OCI-LY7 (cell line): ENCODE measurements at regions not wholly inside any gene's neighbourhood (a gene's known extent, or its start where the extent isn't known, plus 50 kb on each side); places are given as distances from the start of the nearest gene placed in this dataset.

Source experiments
- BruUV-seq: library from RNA; stranded (reverse); fragments of 400-500 nt; replicated peaks from 2 replicates; lab custom pipeline; 2021; lab: Mats Ljungman, UMichigan
- CTCF ChIA-PET: fragments of 300-600 bp; sonication (Branson Sonifier 250); formaldehyde crosslinking; loops from one replicate; lab custom pipeline; 2022; ENCODE audit warnings: antibody characterized with exemption; ENCODE audit not compliant: unreplicated experiment; lab: Charles Lee
- POLR2A ChIA-PET: fragments of 300-600 bp; sonication (Branson Sonifier 250); formaldehyde crosslinking; loops from one replicate; lab custom pipeline; 2022; ENCODE audit warnings: antibody characterized with exemption; lab: Charles Lee
- DNase-seq: peaks from one replicate; pipeline ENCODE4 v3.0.0-alpha.2; 2015; ENCODE audit warnings: low spot score
- H2AFZ ChIP-seq: fragments of 200-600 bp; sonication (generic), shearing (Covaris generic); 2 replicates; pipeline ENCODE4 v1.6.1; 2014; ENCODE audit warnings: mild to moderate bottlenecking, antibody characterized with exemption, low read length, moderate library complexity
- H3K27ac ChIP-seq: fragments of 200-600 bp; sonication (generic); 2 replicates; pipeline ENCODE4 v1.5.1; 2014; ENCODE audit warnings: mixed run types, low read depth, mild to moderate bottlenecking, moderate library complexity, low read length, inconsistent platforms; ENCODE audit not compliant: poor library complexity, severe bottlenecking
- H3K36me3 ChIP-seq: fragments of 200-600 bp; sonication (generic); 2 replicates; pipeline ENCODE4 v1.6.1; 2014; ENCODE audit warnings: mild to moderate bottlenecking, antibody characterized with exemption, low read length, moderate library complexity, mixed read lengths; ENCODE audit not compliant: insufficient read depth
- H3K4me1 ChIP-seq: fragments of 200-600 bp; sonication (generic); 2 replicates; pipeline ENCODE4 v1.5.1; 2014; ENCODE audit warnings: mild to moderate bottlenecking, low read length; ENCODE audit not compliant: insufficient read depth, poor library complexity, severe bottlenecking
- H3K4me2 ChIP-seq: fragments of 200-600 bp; sonication (generic); 2 replicates; pipeline ENCODE4 v1.6.1; 2014; ENCODE audit warnings: mild to moderate bottlenecking, low read length
- H3K4me3 ChIP-seq: fragments of 200-600 bp; sonication (generic); 2 replicates; pipeline ENCODE4 v1.5.1; 2014; ENCODE audit warnings: mild to moderate bottlenecking, low read depth, low read length; ENCODE audit not compliant: poor library complexity, severe bottlenecking
- H3K79me2 ChIP-seq: fragments of 200-600 bp; sonication (generic); 2 replicates; pipeline ENCODE4 v1.6.1; 2016; ENCODE audit warnings: low read depth, mild to moderate bottlenecking, low read length, moderate library complexity, mixed read lengths; ENCODE audit not compliant: insufficient read depth
- H3K9me2 ChIP-seq: fragments of 200-600 bp; sonication (generic); 2 replicates; pipeline ENCODE4 v1.6.1; 2016; ENCODE audit warnings: mild to moderate bottlenecking, low read length, mixed read lengths; ENCODE audit not compliant: insufficient read depth
- H3K9me3 ChIP-seq: fragments of 200-600 bp; sonication (generic); 2 replicates; pipeline ENCODE4 v1.6.1; 2014; ENCODE audit warnings: mild to moderate bottlenecking, mixed run types, low read length, mixed read lengths
- H4K20me1 ChIP-seq: fragments of 200-600 bp; sonication (generic); 2 replicates; pipeline ENCODE4 v1.6.1; 2014; ENCODE audit warnings: mild to moderate bottlenecking, antibody characterized with exemption, low read length, moderate library complexity, mixed read lengths; ENCODE audit not compliant: insufficient read depth
- CTCF ChIP-seq: fragments of 200-600 bp; sonication (generic); conservative IDR thresholded peaks from 2 replicates; pipeline ENCODE4 v1.5.1; 2014; ENCODE audit warnings: mild to moderate bottlenecking, antibody characterized with exemption, low read length, moderate library complexity, mixed read lengths
- EZH2phosphoT487 ChIP-seq: fragments of 200-600 bp; sonication (generic); IDR thresholded peaks from 2 replicates; pipeline ENCODE4 v1.6.1; 2018; ENCODE audit warnings: low read depth, borderline replicate concordance, mild to moderate bottlenecking, mixed run types, antibody characterized with exemption, low read length, moderate library complexity, mixed read lengths
- intact Hi-C: fragments of 100-400 bp; cut with micrococcal nuclease; formaldehyde crosslinking; loops from one replicate; pipeline ENCODE4 v1.10.0; 2022; ENCODE audit not compliant: unreplicated experiment

- Histone ChIP-seq H3K9me2 (no peaks in the 10 kb centered on the region), H4K20me1 (no peaks in the 10 kb centered on the region), H2AFZ (no peak overlapping the region), H3K4me1 (no peaks in the 10 kb centered on the region), H3K27ac (no peak overlapping the region), H3K9me3 (no peaks in the 10 kb centered on the region), H3K79me2 (no peaks in the 10 kb centered on the region), H3K4me2 (no peak overlapping the region), H3K36me3 (no peaks in the 10 kb centered on the region), H3K4me3 (no peak overlapping the region)
- no TSS peak for BruUV-seq
- ChIA-PET CTCF (no interaction called here), POLR2A (interaction anchor here (0.9 kb wide), 1 partner anchor 11 kb away, joined by 4 read pairs; no protein-coding TSS in a partner anchor)
- TF ChIP-seq EZH2phosphoT487 (no peak), CTCF (no peak)
- DNase-seq, result no peak
- intact Hi-C loops, result no loop called here
These were observed 79.7 kb upstream of the RPRM start for GRCh38 chr2:153558247-153558646.

GRCh38 chr2:153567367-153567766 is 88.8 kb upstream of the RPRM start:
- H3K4me3 ChIP-seq, result no peak overlapping the region
- no peaks in the 10 kb centered on the region for H3K4me1 ChIP-seq
- BruUV-seq, result no TSS peak
- no peaks in the 10 kb centered on the region for H3K36me3 ChIP-seq
- DNase-seq, result no peak
- ChIA-PET CTCF (no interaction called here), POLR2A (interaction anchor here (0.6 to 1.1 kb wide), 3 partner anchors 10 to 444 kb away, joined by 3 to 5 read pairs (median 4); no protein-coding TSS in a partner anchor)
- H3K9me2 ChIP-seq, result no peaks in the 10 kb centered on the region
- H3K27ac ChIP-seq, result no peak overlapping the region
- no peak for TF ChIP-seq CTCF
- TF ChIP-seq EZH2phosphoT487, result no peak
- H3K9me3 ChIP-seq, result no peaks in the 10 kb centered on the region
- no peaks in the 10 kb centered on the region for H3K79me2 ChIP-seq
- no peak overlapping the region for H3K4me2 ChIP-seq
- H2AFZ ChIP-seq, result 0 out of 2 replicates have a peak overlapping the region, but pooled peaks have one; percentile 5
- intact Hi-C loops, result no loop called here
- H4K20me1 ChIP-seq, result no peaks in the 10 kb centered on the region

- Histone ChIP-seq H2AFZ (no peak overlapping the region), H3K36me3 (no peaks in the 10 kb centered on the region), H3K79me2 (no peaks in the 10 kb centered on the region), H3K4me1 (no peaks in the 10 kb centered on the region), H3K4me2 (no peak overlapping the region), H3K4me3 (no peak overlapping the region), H3K27ac (no peak overlapping the region), H4K20me1 (no peaks in the 10 kb centered on the region), H3K9me2 (no peaks in the 10 kb centered on the region), H3K9me3 (no peaks in the 10 kb centered on the region)
- BruUV-seq, result no TSS peak
- no peak for DNase-seq
- ChIA-PET CTCF (no interaction called here), POLR2A (interaction anchor here (1.1 kb wide), 2 partner anchors 9 to 20 kb away, joined by 4 to 5 read pairs; no protein-coding TSS in a partner anchor)
- intact Hi-C loops, result no loop called here
- TF ChIP-seq EZH2phosphoT487 (no peak), CTCF (no peak)
These were observed 89.5 kb upstream of the RPRM start for GRCh38 chr2:153568105-153568504.
